Smooth muscle cell (in vitro differentiated cells): ENCODE measurements at regions not wholly inside any gene's neighbourhood (a gene's known extent, or its start where the extent isn't known, plus 50 kb on each side); places are given as distances from the start of the nearest gene placed in this dataset.

Source experiments
- DNase-seq: peaks from one replicate; lab custom pipeline; 2025; ENCODE audit not compliant: unreplicated experiment; lab: John Stamatoyannopoulos, UW
- H2AFZ ChIP-seq: fragments of 200-600 bp; sonication (generic); 2 replicates; pipeline ENCODE4 v1.6.0; 2016; ENCODE audit warnings: antibody characterized with exemption, low read depth, mild to moderate bottlenecking
- H3F3A ChIP-seq: fragments of 200-600 bp; sonication (generic); 2 replicates; pipeline ENCODE4 v1.6.0; 2017; ENCODE audit warnings: antibody characterized with exemption, low read depth
- H3K27ac ChIP-seq: fragments of 200-600 bp; sonication (generic); 2 replicates; pipeline ENCODE4 v1.5.1; 2016; ENCODE audit warnings: low read depth, mild to moderate bottlenecking
- H3K27me3 ChIP-seq: fragments of 200-600 bp; sonication (generic); 2 replicates; pipeline ENCODE4 v1.6.1; 2016; ENCODE audit warnings: low read depth, mild to moderate bottlenecking
- H3K36me3 ChIP-seq: fragments of 200-600 bp; sonication (generic); 2 replicates; pipeline ENCODE4 v1.5.1; 2016; ENCODE audit warnings: low read depth
- H3K4me1 ChIP-seq: fragments of 200-600 bp; sonication (generic); 2 replicates; pipeline ENCODE4 v1.5.1; 2016; ENCODE audit warnings: low read depth
- H3K4me2 ChIP-seq: fragments of 200-600 bp; sonication (generic); 2 replicates; pipeline ENCODE4 v1.6.0; 2016; ENCODE audit warnings: mild to moderate bottlenecking
- H3K4me3 ChIP-seq: fragments of 200-600 bp; sonication (generic); 2 replicates; pipeline ENCODE4 v1.5.1; 2016; ENCODE audit warnings: mild to moderate bottlenecking
- H3K79me2 ChIP-seq: fragments of 200-600 bp; sonication (generic); 2 replicates; pipeline ENCODE4 v1.6.0; 2016; ENCODE audit warnings: low read depth, mild to moderate bottlenecking
- H3K9ac ChIP-seq: fragments of 200-600 bp; sonication (generic); 2 replicates; pipeline ENCODE4 v1.6.0; 2016; ENCODE audit warnings: low read depth
- H3K9me3 ChIP-seq: fragments of 200-600 bp; sonication (generic); replicated peaks from 2 replicates; pipeline ENCODE4 v1.5.1; 2016; ENCODE audit warnings: low read depth
- H4K20me1 ChIP-seq: fragments of 200-600 bp; sonication (generic); 2 replicates; pipeline ENCODE4 v1.6.0; 2016; ENCODE audit warnings: low read depth
- WGBS: methylation state at CpG from one replicate; pipeline ENCODE4 v1.1.7; 2016; ENCODE audit warnings: low lambda C conversion rate; 5-methylcytosine and 5-hydroxymethylcytosine counted together
- TF ChIP-seq, protein P1 (sequence below): fragments of 200-600 bp; sonication (generic); IDR thresholded peaks from 2 replicates; pipeline ENCODE4 v1.5.1; 2017; ENCODE audit warnings: borderline replicate concordance, mild to moderate bottlenecking, antibody characterized with exemption; ENCODE audit not compliant: insufficient read depth, poor library complexity, severe bottlenecking

DNA sequence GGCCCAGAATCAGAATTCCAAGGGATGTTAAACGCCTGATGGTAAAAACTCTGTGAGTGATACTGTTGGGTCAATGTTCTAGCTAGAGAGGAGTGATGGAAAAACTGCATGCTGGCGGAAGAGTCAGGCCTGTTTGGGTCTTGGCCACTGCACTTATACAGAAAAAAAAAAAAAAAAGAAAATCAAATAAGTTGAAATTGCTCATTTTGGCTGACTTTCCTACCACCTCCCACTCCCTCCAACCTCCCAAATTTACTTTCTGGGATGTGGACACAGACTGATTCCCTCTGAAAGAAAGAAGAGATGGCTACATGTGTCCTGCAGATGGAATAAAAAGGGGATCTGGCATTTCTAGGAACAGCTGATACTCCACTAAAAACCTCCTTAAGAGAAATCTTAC is 234.1 kb upstream of the GIMD1 start:
- Histone ChIP-seq H3K36me3 (no peaks in the 10 kb centered on the region), H3K79me2 (no peaks in the 10 kb centered on the region), H3F3A (no peaks in the 10 kb centered on the region), H4K20me1 (no peaks in the 10 kb centered on the region), H3K4me1 (no peaks in the 10 kb centered on the region), H3K9ac (no peak overlapping the region), H3K4me2 (no peak overlapping the region), H3K4me3 (no peak overlapping the region), H3K27me3 (no peaks in the 10 kb centered on the region), H3K9me3 (no peaks in the 10 kb centered on the region), H3K27ac (no peak overlapping the region), H2AFZ (no peak overlapping the region)
- no peak for DNase-seq
- 94% methylated on average over 2 of the region's 2 CpGs for WGBS
- TF ChIP-seq, protein P1, sequence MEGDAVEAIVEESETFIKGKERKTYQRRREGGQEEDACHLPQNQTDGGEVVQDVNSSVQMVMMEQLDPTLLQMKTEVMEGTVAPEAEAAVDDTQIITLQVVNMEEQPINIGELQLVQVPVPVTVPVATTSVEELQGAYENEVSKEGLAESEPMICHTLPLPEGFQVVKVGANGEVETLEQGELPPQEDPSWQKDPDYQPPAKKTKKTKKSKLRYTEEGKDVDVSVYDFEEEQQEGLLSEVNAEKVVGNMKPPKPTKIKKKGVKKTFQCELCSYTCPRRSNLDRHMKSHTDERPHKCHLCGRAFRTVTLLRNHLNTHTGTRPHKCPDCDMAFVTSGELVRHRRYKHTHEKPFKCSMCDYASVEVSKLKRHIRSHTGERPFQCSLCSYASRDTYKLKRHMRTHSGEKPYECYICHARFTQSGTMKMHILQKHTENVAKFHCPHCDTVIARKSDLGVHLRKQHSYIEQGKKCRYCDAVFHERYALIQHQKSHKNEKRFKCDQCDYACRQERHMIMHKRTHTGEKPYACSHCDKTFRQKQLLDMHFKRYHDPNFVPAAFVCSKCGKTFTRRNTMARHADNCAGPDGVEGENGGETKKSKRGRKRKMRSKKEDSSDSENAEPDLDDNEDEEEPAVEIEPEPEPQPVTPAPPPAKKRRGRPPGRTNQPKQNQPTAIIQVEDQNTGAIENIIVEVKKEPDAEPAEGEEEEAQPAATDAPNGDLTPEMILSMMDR = no peak

DNA sequence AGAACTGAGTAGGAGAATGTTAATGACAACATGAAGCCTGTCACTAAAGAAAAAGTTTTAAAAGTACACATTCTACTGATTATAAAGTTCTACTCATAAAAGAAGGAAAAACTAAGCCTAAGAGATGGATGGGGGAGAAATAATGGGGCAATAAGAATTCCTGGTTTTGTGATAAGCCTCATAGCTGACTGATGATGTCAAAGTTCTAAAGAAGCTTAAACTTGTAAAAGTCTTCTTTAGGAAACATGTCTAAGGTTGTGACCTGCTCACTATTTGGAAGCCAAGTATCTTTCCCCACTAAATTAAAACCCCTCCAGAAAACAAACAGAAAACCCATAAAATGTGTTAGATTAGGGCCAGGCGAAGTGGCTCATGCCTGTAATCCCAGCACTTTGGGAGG is 232.9 kb upstream of the GIMD1 start:
- no peaks in the 10 kb centered on the region for H3K9me3 ChIP-seq
- H2AFZ ChIP-seq = no peak overlapping the region
- H3K4me2 ChIP-seq = peak overlapping the region; percentile 0
- H3K27me3 ChIP-seq = no peaks in the 10 kb centered on the region
- 36% methylated on average over 1 of the region's 1 CpG for WGBS
- no peaks in the 10 kb centered on the region for H3K36me3 ChIP-seq
- H3F3A ChIP-seq = no peaks in the 10 kb centered on the region
- H3K79me2 ChIP-seq = no peaks in the 10 kb centered on the region
- no peak overlapping the region for H3K9ac ChIP-seq
- no peak for DNase-seq
- H4K20me1 ChIP-seq = no peaks in the 10 kb centered on the region
- no peaks in the 10 kb centered on the region for H3K4me1 ChIP-seq
- TF ChIP-seq, protein P1 = no peak
- no peak overlapping the region for H3K27ac ChIP-seq
- no peak overlapping the region for H3K4me3 ChIP-seq

DNA sequence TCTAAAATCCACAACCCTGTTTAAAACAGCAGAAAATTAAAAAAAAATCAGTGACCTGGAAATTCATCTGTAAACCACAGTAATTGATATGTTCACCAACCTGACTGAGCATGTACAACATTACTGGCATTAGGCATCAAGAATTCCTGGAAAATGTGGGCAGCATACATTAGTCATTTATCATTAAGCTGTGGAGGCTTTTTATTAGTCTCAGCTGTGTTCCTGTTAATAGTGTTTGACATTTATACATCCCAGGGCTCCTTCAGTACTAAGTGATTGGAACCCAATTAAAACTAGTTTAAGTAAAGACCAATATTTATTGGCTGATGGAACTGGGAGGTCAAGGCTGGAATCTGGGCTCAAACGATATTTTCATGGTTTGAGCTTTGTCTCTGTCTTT is 227.3 kb upstream of the GIMD1 start:
- no peak for DNase-seq
- H3K9me3 ChIP-seq = no peaks in the 10 kb centered on the region
- H3K27me3 ChIP-seq = no peaks in the 10 kb centered on the region
- H3K4me3 ChIP-seq = no peak overlapping the region
- no peaks in the 10 kb centered on the region for H3K4me1 ChIP-seq
- H4K20me1 ChIP-seq = no peaks in the 10 kb centered on the region
- TF ChIP-seq, protein P1 = no peak
- no peaks in the 10 kb centered on the region for H3K36me3 ChIP-seq
- H3K79me2 ChIP-seq = no peaks in the 10 kb centered on the region
- H2AFZ ChIP-seq = no peak overlapping the region
- H3K27ac ChIP-seq = no peak overlapping the region
- H3K4me2 ChIP-seq = no peak overlapping the region
- WGBS = 20% methylated on average over 1 of the region's 1 CpG
- no peak overlapping the region for H3K9ac ChIP-seq
- H3F3A ChIP-seq = no peaks in the 10 kb centered on the region

DNA sequence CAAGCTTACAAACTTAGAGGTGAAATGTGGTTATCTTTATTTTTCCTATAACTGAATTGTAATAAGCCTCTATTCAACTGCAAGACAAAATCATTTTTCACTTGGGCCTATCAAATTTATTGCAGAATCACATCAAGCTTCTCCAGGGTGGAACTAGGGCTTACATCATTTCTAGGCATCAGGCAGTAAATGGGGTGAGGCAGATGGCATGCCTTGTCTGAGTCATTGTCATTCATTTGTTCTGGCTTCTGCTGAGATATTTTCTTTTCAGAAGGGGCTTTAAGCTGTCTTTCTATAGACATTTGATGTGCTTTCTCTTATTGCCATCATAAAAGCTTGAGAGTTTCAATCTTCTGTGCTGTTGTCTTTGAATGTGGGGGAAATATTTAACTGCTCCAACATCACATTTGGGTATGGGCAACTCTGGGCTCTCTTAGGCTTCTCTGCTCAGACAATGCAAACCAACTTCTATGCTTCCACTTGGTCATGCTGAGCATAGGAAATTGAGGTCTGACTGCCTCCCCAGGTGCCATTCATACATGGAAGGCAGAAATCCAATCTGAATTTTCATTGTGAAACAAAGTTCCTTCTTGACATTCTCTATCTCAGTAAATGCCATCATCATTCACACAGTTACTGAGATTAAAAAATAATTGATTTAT is 225.8 kb upstream of the GIMD1 start:
- H3K4me3 ChIP-seq = no peak overlapping the region
- H3K9ac ChIP-seq = no peak overlapping the region
- no peaks in the 10 kb centered on the region for H3F3A ChIP-seq
- no peak overlapping the region for H3K4me2 ChIP-seq
- no peaks in the 10 kb centered on the region for H4K20me1 ChIP-seq
- TF ChIP-seq, protein P1 = no peak
- H3K27ac ChIP-seq = no peak overlapping the region
- H3K9me3 ChIP-seq = no peaks in the 10 kb centered on the region
- no peak overlapping the region for H2AFZ ChIP-seq
- no peak for DNase-seq
- H3K27me3 ChIP-seq = no peaks in the 10 kb centered on the region
- no peaks in the 10 kb centered on the region for H3K36me3 ChIP-seq
- no peaks in the 10 kb centered on the region for H3K4me1 ChIP-seq
- H3K79me2 ChIP-seq = no peaks in the 10 kb centered on the region
